HEK293T (cell line): ENCODE measurements at regions not wholly inside any gene's neighbourhood (a gene's known extent, or its start where the extent isn't known, plus 50 kb on each side); places are given as distances from the start of the nearest gene placed in this dataset.

Experiments used
- ARNT ChIP-seq: fragments of 450-650 bp; IDR thresholded peaks from 2 replicates; pipeline ENCODE4 v1.6.1; 2017; ENCODE audit warnings: mild to moderate bottlenecking
- BHLHE40 ChIP-seq: fragments of 450-650 bp; IDR thresholded peaks from 2 replicates; pipeline ENCODE4 v1.6.1; 2016; ENCODE audit warnings: mild to moderate bottlenecking, moderate library complexity, borderline replicate concordance
- CTBP1 ChIP-seq: fragments of 450-650 bp; IDR thresholded peaks from 2 replicates; pipeline ENCODE4 v1.6.1; 2016; ENCODE audit warnings: borderline replicate concordance
- ELF4 ChIP-seq: fragments of 450-650 bp; IDR thresholded peaks from 2 replicates; pipeline ENCODE4 v1.6.1; 2017; ENCODE audit warnings: antibody characterized with exemption
- FOXK2 ChIP-seq: fragments of 450-650 bp; IDR thresholded peaks from 2 replicates; pipeline ENCODE4 v1.6.1; 2016; ENCODE audit warnings: mild to moderate bottlenecking
- FOXM1 ChIP-seq: fragments of 450-650 bp; IDR thresholded peaks from 2 replicates; pipeline ENCODE4 v1.6.1; 2017; ENCODE audit warnings: mild to moderate bottlenecking, borderline replicate concordance
- HDGF ChIP-seq: fragments of 450-650 bp; IDR thresholded peaks from 2 replicates; pipeline ENCODE4 v1.6.1; 2017; ENCODE audit warnings: antibody characterized with exemption, borderline replicate concordance
- NFRKB ChIP-seq: fragments of 450-650 bp; IDR thresholded peaks from 2 replicates; pipeline ENCODE4 v1.6.1; 2016; ENCODE audit warnings: mild to moderate bottlenecking, moderate library complexity
- SP1 ChIP-seq: fragments of 450-650 bp; IDR thresholded peaks from 2 replicates; pipeline ENCODE4 v1.6.1; 2017
- SUZ12 ChIP-seq: fragments of 450-650 bp; IDR thresholded peaks from 2 replicates; pipeline ENCODE4 v1.6.1; 2016; ENCODE audit warnings: mild to moderate bottlenecking
- TARDBP ChIP-seq: fragments of 450-650 bp; IDR thresholded peaks from 2 replicates; pipeline ENCODE4 v1.6.1; 2016
- ZNF384 ChIP-seq: fragments of 450-650 bp; IDR thresholded peaks from 2 replicates; pipeline ENCODE4 v1.6.1; 2016
- TF ChIP-seq, protein P1 (sequence below): fragments of 450-650 bp; IDR thresholded peaks from 2 replicates; pipeline ENCODE4 v1.6.1; 2016

DNA sequence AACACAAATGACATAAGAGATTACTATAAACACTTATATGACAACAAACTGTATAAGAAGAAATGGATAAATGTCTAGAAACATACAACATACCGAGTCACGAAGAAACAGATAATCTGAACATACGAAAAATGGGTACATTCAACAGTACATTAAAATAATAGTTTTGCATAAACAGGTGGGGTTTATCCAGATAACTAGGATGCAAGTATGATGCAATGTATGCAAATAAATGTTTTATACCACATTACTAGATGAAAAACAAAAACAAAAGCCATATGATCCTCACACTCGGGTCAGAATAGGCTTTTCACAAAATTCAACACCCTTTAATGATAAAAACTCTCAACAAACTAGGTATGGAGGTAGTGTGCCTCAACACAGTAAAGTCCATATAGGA is 1585.7 kb downstream of the BRINP3 start:
- no peak for TF ChIP-seq NFRKB
- TF ChIP-seq TARDBP, result no peak
- no peak for TF ChIP-seq CTBP1
- TF ChIP-seq SUZ12, result no peak
- no peak for TF ChIP-seq BHLHE40
- no peak for TF ChIP-seq ARNT
- TF ChIP-seq ZNF384, result no peak
- no peak for TF ChIP-seq FOXM1
- TF ChIP-seq SP1, result no peak
- no peak for TF ChIP-seq ELF4
- TF ChIP-seq FOXK2, result no peak
- TF ChIP-seq, protein P1, sequence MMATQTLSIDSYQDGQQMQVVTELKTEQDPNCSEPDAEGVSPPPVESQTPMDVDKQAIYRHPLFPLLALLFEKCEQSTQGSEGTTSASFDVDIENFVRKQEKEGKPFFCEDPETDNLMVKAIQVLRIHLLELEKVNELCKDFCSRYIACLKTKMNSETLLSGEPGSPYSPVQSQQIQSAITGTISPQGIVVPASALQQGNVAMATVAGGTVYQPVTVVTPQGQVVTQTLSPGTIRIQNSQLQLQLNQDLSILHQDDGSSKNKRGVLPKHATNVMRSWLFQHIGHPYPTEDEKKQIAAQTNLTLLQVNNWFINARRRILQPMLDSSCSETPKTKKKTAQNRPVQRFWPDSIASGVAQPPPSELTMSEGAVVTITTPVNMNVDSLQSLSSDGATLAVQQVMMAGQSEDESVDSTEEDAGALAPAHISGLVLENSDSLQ, result no peak
- TF ChIP-seq HDGF, result no peak
